Parathyroid adenoma (tissue), 2 donors: ENCODE measurements at regions not wholly inside any gene's neighbourhood (a gene's known extent, or its start where the extent isn't known, plus 50 kb on each side); places are given as distances from the start of the nearest gene placed in this dataset.

Source experiments
- H2AFZ ChIP-seq: fragments of 300-600 bp; sonication (generic); one replicate; pipeline ENCODE4 v1.7.0; 2017; ENCODE audit warnings: antibody characterized with exemption, mild to moderate bottlenecking
- H3K27ac ChIP-seq: fragments of 300-600 bp; sonication (generic); one replicate; pipeline ENCODE4 v1.7.0; 2017
- H3K27me3 ChIP-seq: fragments of 300-600 bp; sonication (generic); one replicate; pipeline ENCODE4 v1.7.0; 2017; ENCODE audit warnings: low read length; ENCODE audit not compliant: control insufficient read depth, insufficient read depth
- H3K36me3 ChIP-seq: fragments of 300-600 bp; sonication (generic); one replicate; pipeline ENCODE4 v1.7.0; 2017; ENCODE audit warnings: low read length; ENCODE audit not compliant: control insufficient read depth, insufficient read depth
- H3K4me1 ChIP-seq: fragments of 300-600 bp; sonication (generic); one replicate; pipeline ENCODE4 v1.7.0; 2017; ENCODE audit warnings: control low read depth
- H3K4me2 ChIP-seq: fragments of 300-600 bp; sonication (generic); one replicate; pipeline ENCODE4 v1.7.0; 2017; ENCODE audit warnings: low read length
- H3K4me3 ChIP-seq: fragments of 300-600 bp; sonication (generic); one replicate; pipeline ENCODE4 v1.7.0; 2017; ENCODE audit warnings: low read depth, low read length
- H3K79me2 ChIP-seq: fragments of 300-600 bp; sonication (generic); one replicate; pipeline ENCODE4 v1.7.0; 2017; ENCODE audit warnings: control low read depth
- H3K9ac ChIP-seq: fragments of 300-600 bp; sonication (generic); one replicate; pipeline ENCODE4 v1.7.0; 2017; ENCODE audit warnings: mild to moderate bottlenecking
- H3K9me3 ChIP-seq: fragments of 300-600 bp; sonication (generic); one replicate; pipeline ENCODE4 v1.7.0; 2017; ENCODE audit warnings: low read length; ENCODE audit not compliant: control insufficient read depth
- CTCF ChIP-seq: fragments of 300-600 bp; sonication (generic); IDR thresholded peaks from one replicate; pipeline ENCODE4 v1.7.0; 2017; ENCODE audit warnings: antibody characterized with exemption, mild to moderate bottlenecking
- donor health status: primary hyperparathyroidism.

GRCh38 chrX:40279091-40279430 is 181.3 kb upstream of the BCOR start:
- no peaks in the 10 kb centered on the region for H3K27me3 ChIP-seq
- no peak overlapping the region for H3K4me2 ChIP-seq
- no peak overlapping the region for H3K27ac ChIP-seq
- H3K79me2 ChIP-seq: no peaks in the 10 kb centered on the region
- no peaks in the 10 kb centered on the region for H3K4me1 ChIP-seq
- no peak overlapping the region for H3K4me3 ChIP-seq
- no peak for TF ChIP-seq CTCF
- H3K9ac ChIP-seq: no peak overlapping the region
- H3K36me3 ChIP-seq: no peaks in the 10 kb centered on the region
- H2AFZ ChIP-seq: no peak overlapping the region
- H3K9me3 ChIP-seq: no peaks in the 10 kb centered on the region

- TF ChIP-seq CTCF: no peak
- no peaks in the 10 kb centered on the region for H3K9me3 ChIP-seq
- no peaks in the 10 kb centered on the region for H3K27me3 ChIP-seq
- H3K27ac ChIP-seq: no peak overlapping the region
- H3K4me1 ChIP-seq: no peaks in the 10 kb centered on the region
- H3K36me3 ChIP-seq: no peaks in the 10 kb centered on the region
- H2AFZ ChIP-seq: no peak overlapping the region
- no peak overlapping the region for H3K9ac ChIP-seq
- H3K79me2 ChIP-seq: no peaks in the 10 kb centered on the region
- no peak overlapping the region for H3K4me3 ChIP-seq
- H3K4me2 ChIP-seq: no peak overlapping the region
Measured at GRCh38 chrX:40278340-40279090, 180.8 kb upstream of the BCOR start.

- no peak for TF ChIP-seq CTCF
- Histone ChIP-seq H3K4me2 (no peak overlapping the region), H2AFZ (no peak overlapping the region), H3K4me3 (no peak overlapping the region), H3K9me3 (no peaks in the 10 kb centered on the region), H3K36me3 (no peaks in the 10 kb centered on the region), H3K27me3 (no peaks in the 10 kb centered on the region), H3K9ac (no peak overlapping the region), H3K4me1 (no peaks in the 10 kb centered on the region), H3K27ac (no peak overlapping the region), H3K79me2 (no peaks in the 10 kb centered on the region)
Measured at GRCh38 chrX:40277672-40278071, 179.9 kb upstream of the BCOR start.

- no peaks in the 10 kb centered on the region for H3K36me3 ChIP-seq
- no peaks in the 10 kb centered on the region for H3K4me1 ChIP-seq
- no peak overlapping the region for H3K27ac ChIP-seq
- no peak overlapping the region for H3K9ac ChIP-seq
- no peak overlapping the region for H2AFZ ChIP-seq
- H3K27me3 ChIP-seq: no peaks in the 10 kb centered on the region
- no peak for TF ChIP-seq CTCF
- H3K4me2 ChIP-seq: no peak overlapping the region
- no peak overlapping the region for H3K4me3 ChIP-seq
- H3K79me2 ChIP-seq: no peaks in the 10 kb centered on the region
- H3K9me3 ChIP-seq: no peaks in the 10 kb centered on the region
Measured at GRCh38 chrX:40273356-40274050, 175.7 kb upstream of the BCOR start.

- Histone ChIP-seq H3K36me3 (no peaks in the 10 kb centered on the region), H3K9ac (no peak overlapping the region), H3K4me2 (no peak overlapping the region), H3K27me3 (no peaks in the 10 kb centered on the region), H3K9me3 (no peaks in the 10 kb centered on the region), H3K4me3 (no peak overlapping the region), H3K27ac (no peak overlapping the region), H3K79me2 (no peaks in the 10 kb centered on the region), H3K4me1 (no peaks in the 10 kb centered on the region), H2AFZ (no peak overlapping the region)
- no peak for TF ChIP-seq CTCF
Measured at GRCh38 chrX:40272776-40273175, 175.0 kb upstream of the BCOR start.
